HCT116 (cell line): ENCODE measurements at regions not wholly inside any gene's neighbourhood (a gene's known extent, or its start where the extent isn't known, plus 50 kb on each side); places are given as distances from the start of the nearest gene placed in this dataset.

Source experiments
- EZH2phosphoT487 ChIP-seq: fragments of 200-600 bp; IDR thresholded peaks from 2 replicates; pipeline ENCODE4 v1.6.1; 2018; ENCODE audit warnings: antibody characterized with exemption, borderline replicate concordance
- POLR2A ChIP-seq: IDR thresholded peaks from 2 replicates; pipeline ENCODE4 v1.7.0; 2011; ENCODE audit warnings: borderline replicate concordance; ENCODE audit not compliant: insufficient read depth, insufficient read length; ENCODE audit errors: extremely low read depth
- POLR2AphosphoS5 ChIP-seq: IDR thresholded peaks from 2 replicates; pipeline ENCODE4 v1.6.1; 2011; ENCODE audit warnings: mild to moderate bottlenecking, low read depth, low read length, moderate library complexity
- ZNF274 ChIP-seq: fragments of 200-500 bp; sonication (Bioruptor generic); IDR thresholded peaks from 2 replicates; pipeline ENCODE4 v1.6.1; 2014; ENCODE audit warnings: mild to moderate bottlenecking, low read depth, low read length, inconsistent platforms
- TF ChIP-seq, protein P1 (sequence below): IDR thresholded peaks from 2 replicates; pipeline ENCODE4 v1.6.1; 2012
- TF ChIP-seq, protein P2 (sequence below), 3 experiments: fragments of 200-600 bp in 1 of 3; sonication (generic) in 1 of 3; IDR thresholded peaks in 2 of 3; conservative IDR thresholded peaks in 1 of 3; 2 replicates each; pipeline ENCODE4 v1.5.1; 2012 to 2017; ENCODE audit warnings: low read depth in 2 of 3, low read length in 2 of 3, antibody characterized with exemption in 1 of 3, borderline replicate concordance in 1 of 3, control low read depth in 1 of 3, mild to moderate bottlenecking in 1 of 3, mixed read lengths in 1 of 3, mixed run types in 1 of 3, moderate library complexity in 1 of 3; ENCODE audit not compliant: insufficient read depth in 1 of 3

DNA sequence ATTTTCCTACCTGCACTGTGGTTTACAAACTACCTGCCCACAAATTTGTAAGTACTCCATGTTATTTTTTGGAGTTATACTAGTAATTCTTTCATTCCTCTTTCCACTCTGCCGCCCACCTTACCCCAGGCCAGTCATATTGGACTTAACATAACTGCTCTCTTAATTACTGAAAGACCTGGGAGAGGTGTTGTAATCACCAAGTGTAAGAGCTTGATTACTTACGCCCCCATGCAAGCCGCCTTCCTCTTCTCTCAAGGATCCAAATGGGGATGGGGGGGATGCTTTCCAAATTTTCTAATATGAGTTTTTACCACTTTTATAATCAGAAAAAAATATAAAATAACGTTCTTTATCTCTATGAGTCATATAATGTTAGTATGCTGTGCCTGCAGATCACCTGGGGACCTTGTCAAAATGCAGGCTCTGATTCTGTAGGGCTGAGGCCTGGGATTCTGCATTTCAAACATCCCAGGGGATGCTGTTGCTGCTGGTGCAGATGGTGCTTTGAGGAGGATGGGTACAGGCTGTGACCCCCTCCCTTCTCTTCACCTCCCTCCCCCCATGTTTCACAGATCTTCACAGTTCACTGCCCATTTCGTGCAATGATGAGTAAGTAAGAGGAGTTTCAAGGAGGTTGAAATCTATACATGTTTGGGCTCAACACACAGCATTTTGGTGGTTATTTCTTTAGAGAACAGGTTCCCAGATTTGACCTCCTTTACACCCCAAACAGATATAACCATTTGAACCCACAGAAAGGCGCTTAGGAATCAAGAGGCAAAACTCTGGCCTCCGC lies 87.3 kb downstream of the SEC61B start:
- TF ChIP-seq, protein P1, sequence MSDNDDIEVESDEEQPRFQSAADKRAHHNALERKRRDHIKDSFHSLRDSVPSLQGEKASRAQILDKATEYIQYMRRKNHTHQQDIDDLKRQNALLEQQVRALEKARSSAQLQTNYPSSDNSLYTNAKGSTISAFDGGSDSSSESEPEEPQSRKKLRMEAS, result no peak
- TF ChIP-seq, protein P2, sequence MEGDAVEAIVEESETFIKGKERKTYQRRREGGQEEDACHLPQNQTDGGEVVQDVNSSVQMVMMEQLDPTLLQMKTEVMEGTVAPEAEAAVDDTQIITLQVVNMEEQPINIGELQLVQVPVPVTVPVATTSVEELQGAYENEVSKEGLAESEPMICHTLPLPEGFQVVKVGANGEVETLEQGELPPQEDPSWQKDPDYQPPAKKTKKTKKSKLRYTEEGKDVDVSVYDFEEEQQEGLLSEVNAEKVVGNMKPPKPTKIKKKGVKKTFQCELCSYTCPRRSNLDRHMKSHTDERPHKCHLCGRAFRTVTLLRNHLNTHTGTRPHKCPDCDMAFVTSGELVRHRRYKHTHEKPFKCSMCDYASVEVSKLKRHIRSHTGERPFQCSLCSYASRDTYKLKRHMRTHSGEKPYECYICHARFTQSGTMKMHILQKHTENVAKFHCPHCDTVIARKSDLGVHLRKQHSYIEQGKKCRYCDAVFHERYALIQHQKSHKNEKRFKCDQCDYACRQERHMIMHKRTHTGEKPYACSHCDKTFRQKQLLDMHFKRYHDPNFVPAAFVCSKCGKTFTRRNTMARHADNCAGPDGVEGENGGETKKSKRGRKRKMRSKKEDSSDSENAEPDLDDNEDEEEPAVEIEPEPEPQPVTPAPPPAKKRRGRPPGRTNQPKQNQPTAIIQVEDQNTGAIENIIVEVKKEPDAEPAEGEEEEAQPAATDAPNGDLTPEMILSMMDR (IDR thresholded peaks at IDR 0.05 in 2 of 3, conservative IDR thresholded peaks at IDR 0.05 in 1 of 3; ENCODE audit: borderline replicate concordance in 1 of 3, insufficient read depth in 1 of 3, low read depth in 2 of 3, low read length in 2 of 3), result no peak
- TF ChIP-seq EZH2phosphoT487 (no peak), ZNF274 (no peak), POLR2AphosphoS5 (no peak), POLR2A (no peak)
